Astrocyte of the hippocampus (primary cell): ENCODE measurements at regions not wholly inside any gene's neighbourhood (a gene's known extent, or its start where the extent isn't known, plus 50 kb on each side); places are given as distances from the start of the nearest gene placed in this dataset.
"Not testable (repeated sequence)": the region's sequence is repeated elsewhere in the genome, so short reads cannot be mapped to it uniquely, and the experiment has no call there.

Experiments
- DNase-seq: peaks from one replicate; pipeline ENCODE4 v3.0.0; 2011; ENCODE audit warnings: low read depth, low spot score

DNA sequence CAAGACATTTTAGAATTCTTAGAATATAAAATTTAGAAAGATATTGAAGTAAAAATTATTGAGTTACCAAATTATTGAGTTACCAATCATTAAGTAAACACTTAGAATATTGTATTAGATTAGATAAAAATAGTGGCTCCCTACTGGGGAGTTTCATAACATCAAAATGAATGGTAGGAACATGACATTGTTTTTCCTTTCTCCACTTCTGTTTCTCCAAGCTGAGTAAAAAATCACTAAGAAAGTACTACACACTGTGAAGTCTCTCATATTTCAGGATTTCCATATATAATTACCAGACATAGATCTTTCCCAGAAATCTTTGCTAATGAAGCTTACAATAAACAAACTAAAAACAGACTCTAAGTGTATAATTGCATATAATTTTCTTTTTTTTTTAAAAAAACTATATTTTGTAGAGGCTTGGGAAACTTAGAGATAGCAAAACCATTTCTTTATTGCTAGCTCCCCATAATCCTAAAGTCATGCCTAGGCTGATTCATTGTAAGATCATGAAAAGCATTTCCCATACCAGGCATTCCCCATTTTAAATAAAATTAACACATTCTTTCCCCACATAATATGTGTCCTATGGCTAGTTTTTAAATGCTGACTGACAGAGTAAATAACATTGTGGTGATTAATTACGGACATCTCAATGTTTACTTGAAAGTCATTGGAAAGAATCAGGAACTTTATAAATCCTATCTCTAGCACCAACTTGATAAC is 1408.7 kb upstream of the GOT2 start:
- DNase-seq: peak; percentile 55

DNA sequence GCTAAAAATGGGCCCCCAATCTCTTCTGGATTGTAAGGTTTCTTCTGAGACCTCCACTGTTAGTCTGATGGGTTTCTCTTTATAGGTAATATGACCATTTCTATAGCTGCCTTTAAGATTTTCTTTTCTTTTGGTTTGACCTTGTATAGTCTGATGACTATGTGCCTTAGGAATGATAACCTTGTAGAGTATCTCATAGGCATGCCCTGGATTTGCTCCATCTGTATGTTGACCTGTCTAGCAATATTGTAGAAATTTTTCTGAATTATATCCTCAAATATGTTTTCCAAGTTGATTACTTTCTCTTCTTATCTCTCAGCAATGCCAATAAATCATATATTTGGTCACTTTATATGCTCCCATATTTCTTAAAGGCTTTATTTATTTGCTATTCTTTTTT is 1403.8 kb upstream of the GOT2 start:
- no peak for DNase-seq

DNA sequence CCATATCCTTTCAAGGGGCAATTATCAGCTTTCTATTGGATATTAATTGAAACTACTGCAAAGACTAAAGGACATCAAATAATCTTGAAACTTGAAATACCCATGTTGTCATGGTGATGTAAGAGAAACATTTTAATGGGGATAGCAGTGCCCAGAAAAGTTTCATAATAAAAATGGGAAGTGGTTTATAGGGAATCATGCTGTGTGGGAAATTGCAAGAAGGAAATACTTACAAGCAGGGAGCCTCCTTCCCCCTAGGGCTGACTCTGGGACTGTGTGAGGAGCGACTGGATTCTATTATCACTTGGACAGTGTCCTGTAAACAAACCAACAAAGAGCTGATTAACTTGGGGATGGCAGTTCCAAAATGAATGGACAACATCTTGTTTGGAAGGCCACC is 1393.1 kb upstream of the GOT2 start:
- DNase-seq: no peak

DNA sequence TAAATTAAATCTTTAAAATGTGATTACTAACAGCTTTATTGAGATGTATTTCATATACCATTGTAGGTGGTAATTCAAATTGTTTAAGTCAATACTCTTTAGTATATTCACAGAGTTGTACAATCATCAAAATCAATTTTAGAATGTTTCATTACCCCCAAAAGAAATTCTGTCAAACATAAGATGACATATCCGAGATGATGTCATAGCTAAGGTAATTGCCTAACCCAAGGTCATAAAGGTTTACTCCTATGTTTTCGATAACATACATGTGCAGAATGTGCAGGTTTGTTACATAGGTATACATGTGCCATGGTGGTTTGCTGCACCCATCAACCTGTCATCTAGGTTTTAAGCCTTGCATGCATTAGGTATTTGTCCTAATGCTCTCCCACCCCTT is 1392.0 kb upstream of the GOT2 start:
- not testable (repeated sequence) for DNase-seq

DNA sequence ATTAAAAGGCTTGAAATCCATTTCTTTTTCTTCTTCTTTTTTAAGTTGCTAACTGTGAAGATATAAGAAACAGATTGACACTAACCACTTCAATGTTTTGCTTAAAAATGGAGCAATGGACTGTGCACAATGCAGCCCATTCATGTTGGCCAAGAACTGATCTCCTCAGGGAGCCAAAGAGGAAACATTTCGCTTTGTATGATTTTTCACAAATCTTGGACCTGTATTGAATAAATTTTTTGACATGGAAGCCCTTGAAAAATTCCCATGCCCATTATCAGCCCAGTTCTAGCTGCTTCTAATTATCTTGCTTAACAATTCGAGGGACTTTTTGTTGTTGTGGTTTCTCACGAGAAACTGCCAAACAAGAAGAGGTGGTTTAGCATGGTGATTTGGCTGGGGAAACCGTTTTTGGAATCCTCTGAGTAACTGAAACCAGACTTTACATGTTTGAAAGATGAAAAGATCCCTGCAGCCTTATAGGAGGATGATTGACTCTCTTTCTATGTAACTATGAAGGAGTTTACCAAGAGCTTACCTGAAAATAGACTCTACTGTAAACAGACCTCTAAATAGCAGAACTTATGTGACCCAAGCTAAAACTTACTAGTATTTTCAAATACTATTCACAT is 1389.4 kb upstream of the GOT2 start:
- DNase-seq: peak; percentile 50

DNA sequence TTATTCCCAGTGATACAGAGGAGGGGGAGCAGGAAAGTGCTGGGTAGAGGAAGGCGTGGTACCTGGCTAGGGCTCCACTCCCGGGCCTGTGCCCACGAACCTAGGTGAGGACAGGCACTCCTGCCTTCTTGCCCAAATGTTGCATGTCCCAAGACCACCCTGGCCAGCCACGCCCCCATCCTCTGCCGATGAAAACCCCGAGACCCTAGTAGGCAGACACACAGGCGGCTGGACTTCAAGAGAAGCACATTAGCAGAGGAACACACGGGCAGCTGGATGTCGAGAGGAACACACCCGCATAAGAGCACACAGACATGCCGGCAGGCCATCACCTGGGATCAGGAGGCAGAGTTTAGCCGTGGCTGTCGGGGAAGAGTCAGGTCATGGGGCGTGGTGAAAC is 1386.5 kb upstream of the GOT2 start:
- DNase-seq: no peak

DNA sequence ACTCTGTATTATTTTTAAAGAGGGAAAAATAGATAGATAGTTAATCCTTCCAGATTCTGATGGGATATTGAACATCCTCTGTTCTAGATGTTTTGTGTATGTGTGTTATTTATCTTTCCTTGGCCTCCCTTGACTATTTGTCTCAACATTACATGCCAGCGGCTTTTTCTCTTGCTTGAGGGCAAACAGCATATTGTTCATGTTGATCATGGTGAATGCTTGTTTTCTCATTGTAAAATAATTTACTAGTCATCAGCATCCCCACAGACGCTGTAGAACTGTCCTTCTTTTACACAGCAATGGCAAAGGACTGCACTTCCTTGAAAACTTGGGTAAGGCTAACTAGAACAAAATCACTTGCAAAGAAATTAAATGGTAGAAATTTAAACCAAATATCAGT is 1376.4 kb upstream of the GOT2 start:
- DNase-seq: no peak

DNA sequence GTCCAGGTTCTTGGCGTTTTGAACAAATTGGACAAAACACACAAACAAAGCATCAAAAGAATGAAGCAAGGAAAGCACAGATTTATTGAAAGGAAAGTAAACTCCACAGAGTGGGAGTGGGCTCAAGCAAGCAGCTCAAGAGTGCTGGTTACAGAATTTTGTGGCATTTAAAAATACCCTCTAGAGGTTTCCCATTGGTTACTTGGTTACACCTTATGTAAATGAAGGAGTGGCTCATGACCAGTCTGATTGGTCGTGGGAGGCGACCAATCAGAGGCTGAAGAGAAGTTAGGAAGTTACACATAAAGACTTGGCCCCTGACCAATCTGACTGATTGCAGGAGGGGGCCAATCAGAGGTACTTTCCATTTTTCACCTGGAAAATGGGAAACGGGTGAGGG is 1373.8 kb upstream of the GOT2 start:
- DNase-seq: no peak

DNA sequence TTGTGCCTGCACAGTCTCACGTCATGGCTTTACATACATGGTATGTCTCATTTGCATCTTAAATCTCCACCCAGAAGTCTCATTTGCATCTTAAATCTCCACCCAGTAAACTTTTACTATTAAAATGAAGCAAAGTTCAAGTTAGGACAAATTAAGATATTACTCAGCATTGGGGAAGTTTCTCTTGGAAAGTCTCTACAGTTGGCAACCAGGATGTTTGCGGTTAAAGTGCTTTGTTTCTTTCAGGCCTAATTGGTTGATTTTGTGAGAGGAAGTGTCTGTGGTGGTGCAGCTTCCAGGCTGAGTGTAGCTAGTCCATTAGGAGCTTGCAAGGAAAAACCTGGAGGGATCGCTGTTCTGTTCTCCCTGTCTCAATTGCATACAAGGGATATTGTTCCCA is 1373.3 kb upstream of the GOT2 start:
- DNase-seq: peak; percentile 83

DNA sequence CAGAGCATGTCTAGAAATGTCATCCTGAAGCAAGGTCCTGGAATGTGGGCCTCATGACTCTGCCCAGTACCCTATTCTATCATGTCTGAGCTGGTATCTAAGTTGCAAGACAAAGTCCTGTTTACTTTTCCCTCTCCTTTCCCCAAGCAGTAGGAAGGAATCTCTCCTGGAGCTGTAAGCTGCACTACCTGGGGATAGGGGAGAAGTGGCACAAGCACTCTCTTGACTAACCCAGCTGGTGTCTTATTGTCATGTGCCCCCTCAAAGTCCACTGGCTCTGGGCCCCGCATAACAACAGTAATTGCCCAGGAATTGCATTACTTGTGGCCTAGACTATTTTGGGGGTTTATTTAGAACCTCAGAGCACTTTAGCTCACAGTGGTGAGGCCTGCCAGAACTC is 1366.3 kb upstream of the GOT2 start:
- DNase-seq: no peak

DNA sequence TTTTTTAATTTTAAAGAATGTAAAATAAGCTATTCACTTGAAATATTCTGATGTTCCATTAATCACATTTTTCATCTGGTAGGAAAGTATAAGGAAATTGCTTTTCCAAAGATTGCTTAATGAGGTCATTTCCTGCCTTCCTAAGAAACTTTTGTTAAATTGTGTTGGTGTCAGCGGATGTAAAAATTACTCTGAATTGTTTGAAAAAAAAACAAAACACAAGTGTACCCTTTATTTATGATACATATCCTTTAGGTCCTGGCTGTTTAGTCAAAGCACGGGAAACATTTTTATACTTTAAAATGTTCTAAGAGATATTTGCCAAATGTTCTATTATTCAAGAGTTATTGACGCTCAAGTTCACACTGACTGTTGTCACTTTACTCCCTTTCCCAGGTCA is 1357.4 kb upstream of the GOT2 start:
- DNase-seq: no peak

DNA sequence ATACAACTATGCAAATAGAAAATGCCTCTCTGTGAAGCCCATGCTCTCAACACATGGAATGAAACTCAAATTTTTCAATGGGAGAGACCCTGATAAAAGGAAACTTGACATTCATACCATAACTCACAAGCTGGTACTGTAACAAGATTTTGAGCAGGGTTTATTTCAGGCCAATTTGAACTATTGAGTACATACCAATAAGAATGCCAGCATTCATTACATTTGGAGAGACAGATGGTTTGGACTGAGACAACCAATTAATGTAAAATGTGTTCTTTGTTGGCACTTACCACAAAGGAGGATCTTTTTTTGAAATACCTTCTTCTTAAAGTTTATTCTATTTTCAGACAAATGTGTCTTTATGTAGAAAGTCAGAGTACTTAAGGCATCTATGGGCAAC is 1357.0 kb upstream of the GOT2 start:
- no peak for DNase-seq

DNA sequence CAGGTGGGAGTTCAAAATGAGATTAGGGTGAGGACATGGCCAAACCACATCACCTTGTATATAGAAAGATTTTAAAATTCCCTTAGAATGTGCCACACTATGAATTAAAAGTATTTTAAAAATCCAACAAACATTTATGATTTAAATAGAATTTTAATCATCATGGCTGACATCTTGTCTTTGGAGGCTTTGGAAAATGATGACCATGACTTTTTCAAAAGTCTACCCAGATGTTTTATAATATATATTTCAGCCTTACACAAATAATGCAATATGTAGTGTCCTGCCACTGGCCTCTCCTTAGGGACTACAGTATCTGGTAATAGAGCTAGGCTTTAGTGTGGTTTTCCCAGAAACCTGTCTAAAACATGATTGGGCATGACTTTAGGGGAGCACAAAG is 1353.4 kb upstream of the GOT2 start:
- DNase-seq: no peak

DNA sequence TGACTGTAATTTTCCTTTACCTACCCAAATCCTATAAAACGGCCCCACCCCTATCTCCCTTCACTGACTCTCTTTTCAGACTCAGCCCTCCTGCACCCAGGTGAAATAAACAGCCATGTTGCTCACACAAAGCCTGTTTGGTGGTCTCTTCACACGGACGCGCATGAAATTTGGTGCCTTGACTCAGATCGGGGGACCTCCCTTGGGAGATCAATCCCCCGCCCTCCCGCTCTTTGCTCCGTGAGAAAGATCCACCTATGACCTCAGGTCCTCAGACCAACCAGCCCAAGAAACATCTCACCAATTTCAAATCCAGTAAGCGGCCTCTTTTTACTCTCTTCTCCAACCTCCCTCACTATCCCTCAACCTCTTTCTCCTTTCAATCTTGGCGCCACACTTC is 1344.7 kb upstream of the GOT2 start:
- not testable (repeated sequence) for DNase-seq

DNA sequence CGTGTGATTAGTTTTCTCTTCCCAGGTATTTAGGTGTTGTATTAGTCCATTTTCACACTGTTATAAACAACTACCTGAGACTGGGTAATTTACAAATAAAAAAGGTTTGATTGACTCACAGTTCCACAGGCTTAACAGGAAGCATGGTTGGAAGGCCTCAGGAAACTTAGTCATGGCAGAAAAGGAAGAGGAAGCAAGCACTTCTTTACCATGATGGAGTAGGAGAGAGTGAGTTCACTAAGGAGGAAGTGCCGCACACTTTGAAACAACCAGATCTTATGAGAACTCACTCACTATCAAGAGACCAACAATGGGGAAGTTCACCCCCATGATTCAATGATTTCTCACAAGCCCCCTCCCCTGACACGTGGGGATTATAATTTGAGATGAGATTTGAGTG is 1343.7 kb upstream of the GOT2 start:
- DNase-seq: no peak

DNA sequence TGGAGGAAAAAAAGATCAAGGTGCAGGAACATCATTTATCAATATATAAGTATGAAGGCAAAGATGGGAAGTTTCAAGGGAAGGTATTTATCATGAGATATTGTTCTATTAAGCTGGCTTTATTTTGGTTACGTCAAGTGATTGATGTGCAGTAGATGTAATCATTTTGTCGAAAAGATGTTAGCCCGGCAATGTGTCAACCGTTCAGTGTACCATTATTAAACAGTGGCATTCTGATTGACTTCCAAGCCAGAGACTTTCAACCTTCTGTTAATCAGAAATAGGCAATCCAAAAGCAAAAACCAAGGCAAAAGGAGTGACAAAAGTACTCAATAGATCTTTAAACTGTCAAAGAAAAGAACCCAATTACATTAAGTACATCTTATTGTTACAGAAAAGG is 1340.3 kb upstream of the GOT2 start:
- no peak for DNase-seq

DNA sequence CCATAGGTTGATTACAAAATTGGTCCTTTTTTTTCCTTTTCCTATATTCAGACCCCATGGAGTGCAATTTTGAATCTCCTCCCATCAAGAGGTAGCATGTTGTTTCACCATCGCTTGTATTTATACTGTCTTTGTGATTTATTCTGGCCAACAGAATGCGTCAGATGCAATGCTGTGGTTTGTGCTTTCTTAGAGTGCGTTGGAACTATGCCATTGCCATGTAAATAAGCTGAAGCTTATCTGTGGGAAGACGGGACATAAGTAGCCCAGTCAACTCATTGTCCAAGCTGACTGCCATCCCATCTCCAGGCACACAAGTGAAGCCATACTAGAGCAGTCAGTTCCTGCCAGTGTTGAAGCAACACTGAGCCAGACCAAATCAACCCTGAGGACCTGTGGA is 1339.3 kb upstream of the GOT2 start:
- DNase-seq: peak; percentile 63

DNA sequence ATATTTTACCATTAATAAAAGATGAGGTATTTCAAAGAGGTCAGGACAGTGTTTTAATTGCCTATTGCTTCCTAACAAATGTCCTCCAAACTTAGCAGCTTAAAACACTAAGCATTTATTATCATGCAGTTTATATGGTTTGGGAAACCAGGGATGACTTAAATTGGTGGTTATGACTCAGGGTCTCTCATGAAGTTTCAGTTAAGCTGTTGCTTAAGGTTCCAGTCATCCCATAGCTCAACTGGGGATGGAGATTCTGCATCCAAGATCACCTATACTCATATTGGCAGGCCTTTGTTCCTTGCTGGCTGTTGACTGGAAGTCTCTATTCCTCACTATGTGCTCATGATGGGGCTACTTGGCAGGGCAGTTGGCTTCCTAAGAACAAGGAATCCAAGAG is 1329.9 kb upstream of the GOT2 start:
- no peak for DNase-seq

DNA sequence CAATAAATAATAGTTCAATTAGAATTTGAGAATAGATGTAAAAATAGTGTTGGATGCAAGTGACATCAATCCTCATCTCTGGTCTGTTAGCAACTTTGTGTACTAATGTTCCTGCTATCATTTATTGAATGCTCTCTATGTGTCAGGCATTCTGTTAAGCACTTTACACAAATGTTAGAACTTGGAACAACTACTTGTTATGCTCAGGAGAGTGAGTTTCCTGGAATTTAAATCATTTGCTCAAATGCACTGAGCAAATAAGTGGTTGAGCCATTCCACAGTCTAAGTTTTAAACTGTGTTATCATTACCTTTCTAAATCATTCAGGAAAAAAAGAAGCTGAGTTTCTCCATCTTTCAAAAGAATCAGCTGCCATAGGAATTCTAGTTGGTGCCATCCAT is 1327.3 kb upstream of the GOT2 start:
- DNase-seq: peak; percentile 32

DNA sequence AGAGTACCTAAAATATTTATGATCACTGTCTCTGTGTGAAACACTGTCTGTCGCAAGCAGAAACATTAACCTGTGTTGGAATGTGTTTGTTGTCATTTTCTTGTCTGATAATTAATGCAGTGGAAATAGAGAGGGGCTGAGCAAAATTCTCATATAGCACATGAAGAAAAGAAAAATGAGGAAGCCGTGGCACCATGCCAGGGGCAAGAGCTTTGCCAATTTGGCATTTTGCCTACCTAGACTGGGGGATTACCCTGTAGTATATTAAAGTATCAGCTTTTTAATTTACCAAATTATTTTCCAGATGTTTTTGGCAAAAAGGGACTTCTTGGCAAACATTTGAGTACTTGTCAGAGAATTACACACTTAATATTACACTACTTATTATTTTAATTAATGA is 1326.6 kb upstream of the GOT2 start:
- DNase-seq: peak; percentile 23

DNA sequence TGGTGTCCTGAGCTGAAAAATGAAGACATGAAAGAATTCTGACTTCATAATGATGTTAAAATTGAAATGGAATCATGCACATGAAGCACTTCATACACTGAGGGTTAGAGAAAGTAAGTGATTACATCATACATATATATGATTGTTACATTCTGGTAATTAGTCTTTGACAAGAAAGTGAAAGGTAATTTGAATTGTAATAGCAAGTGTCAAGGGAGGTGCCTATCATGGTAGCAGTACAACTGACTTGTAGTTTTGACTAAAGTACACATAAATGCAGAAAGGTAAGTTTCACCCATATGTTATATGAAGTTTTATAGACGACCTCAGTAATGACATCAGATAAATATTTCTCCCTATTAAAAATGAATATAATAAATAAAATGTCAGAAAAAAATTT is 1325.0 kb upstream of the GOT2 start:
- DNase-seq: no peak

DNA sequence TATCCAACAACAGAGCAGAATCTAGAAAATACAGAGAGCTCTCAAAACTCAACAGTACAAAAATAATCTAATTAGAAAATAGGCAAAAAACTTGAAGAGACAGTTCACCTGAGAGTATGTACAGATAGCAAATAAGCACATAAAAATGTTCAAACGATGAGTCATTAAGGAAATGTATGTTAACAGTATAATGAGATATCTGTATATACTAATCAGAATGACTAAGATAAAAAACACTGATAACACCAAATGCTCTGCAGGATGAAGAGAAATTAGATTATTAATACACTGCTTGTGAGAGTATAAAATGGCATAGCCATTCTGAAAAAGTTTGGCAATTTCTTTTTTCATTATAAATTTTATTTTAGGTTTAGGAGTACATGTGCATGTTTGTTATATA is 1307.6 kb upstream of the GOT2 start:
- DNase-seq: no peak

DNA sequence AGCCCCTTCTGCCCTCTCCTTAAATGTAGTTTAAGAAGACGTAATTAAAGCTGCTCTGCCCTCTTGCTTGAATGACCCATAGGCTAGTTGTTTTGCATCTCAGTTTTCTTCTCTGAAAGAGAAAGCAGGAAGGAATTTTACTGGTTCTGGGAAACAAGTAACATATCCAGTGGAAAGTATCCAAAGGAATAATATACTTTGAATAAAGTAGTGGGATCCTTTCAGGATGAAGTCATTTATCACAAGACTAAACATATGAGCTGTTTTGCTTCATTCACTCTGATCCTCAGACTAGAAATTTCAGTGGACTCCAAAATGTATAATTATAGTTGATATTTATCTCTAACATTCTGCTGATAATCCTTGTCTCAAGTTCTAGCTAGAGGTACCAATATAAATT is 1297.6 kb upstream of the GOT2 start:
- peak; percentile 47 for DNase-seq

DNA sequence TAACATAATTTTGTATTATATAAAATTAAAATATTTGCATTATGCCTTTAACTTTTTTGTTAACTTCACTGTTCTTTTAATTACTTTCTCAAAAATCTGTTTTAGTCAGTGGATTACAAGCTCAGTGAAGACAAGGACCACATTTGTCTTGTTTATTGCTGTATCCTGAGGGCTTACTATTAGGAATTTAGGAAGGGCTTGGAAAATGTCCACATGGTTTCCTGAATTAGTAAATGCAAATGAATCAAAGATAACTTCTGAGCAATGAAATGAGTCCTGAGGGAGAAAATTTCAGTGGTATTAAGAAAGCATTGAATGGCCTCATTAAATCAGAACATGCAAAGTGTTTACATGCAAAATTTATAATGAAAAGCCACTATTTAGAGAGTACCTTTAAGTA is 1293.2 kb upstream of the GOT2 start:
- DNase-seq: no peak
